ENCODE measurements at regions not wholly inside any gene's neighbourhood (a gene's known extent, or its start where the extent isn't known, plus 50 kb on each side); places are given as distances from the start of the nearest gene placed in this dataset.
"Not testable (repeated sequence)": the region's sequence is repeated elsewhere in the genome, so short reads cannot be mapped to it uniquely, and the experiment has no call there.

DNA sequence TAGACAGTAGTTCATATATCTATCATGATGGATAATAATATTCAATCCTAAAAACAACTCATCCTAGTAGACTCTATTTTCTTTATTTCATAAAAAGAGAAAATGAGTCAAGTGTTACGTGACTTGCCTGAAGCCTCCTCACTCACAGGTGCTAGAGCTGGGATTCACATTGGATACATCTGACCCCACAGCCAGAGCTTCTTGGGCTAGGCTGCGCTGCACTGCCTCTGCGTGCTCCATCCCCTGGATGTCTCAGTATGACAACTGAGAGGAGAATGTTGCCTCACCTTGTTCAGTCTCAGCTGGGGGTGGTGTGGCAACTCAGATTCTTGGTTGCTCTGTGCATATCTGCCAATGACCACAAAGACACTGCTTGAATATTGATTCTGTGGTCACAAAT lies 286.6 kb downstream of the LIG4 start:
- Mint-ChIP-seq H3K27ac (no peak overlapping the region), H3K27me3 (no peaks in the 10 kb centered on the region), H3K4me3 (no peak overlapping the region), H3K4me1 (ENCODE audit: low read depth) (no peaks in the 10 kb centered on the region), H3K36me3 (no peaks in the 10 kb centered on the region), H3K9me3 (no peaks in the 10 kb centered on the region)
- ChIA-PET POLR2A (no interaction called here), CTCF (no interaction called here)
- no peak for DNase-seq
- intact Hi-C loops (cut with micrococcal nuclease), result no loop called here

DNA sequence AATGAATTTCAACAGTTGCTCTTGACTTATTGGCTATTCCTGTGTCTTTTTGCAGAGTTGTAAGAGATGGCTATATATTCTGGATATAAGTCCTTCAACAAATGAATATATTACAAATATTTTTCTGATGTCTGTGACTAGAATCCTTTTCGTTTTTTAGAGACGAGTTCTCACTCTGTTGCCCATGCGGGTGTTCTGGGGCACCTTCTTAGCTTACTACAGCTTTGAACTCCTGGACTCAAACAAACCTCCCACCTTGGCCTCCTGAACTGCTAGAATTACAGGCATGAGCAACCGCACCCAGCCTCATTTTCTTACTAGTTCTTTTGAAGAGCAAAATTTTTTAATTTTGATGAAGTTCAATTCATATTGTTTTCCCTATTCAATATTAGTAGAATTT lies 287.8 kb downstream of the LIG4 start:
- ChIA-PET POLR2A (no interaction called here), CTCF (no interaction called here)
- no peak for DNase-seq
- H3K4me1 Mint-ChIP-seq (ENCODE audit: low read depth), result no peaks in the 10 kb centered on the region
- no peak overlapping the region for H3K4me3 Mint-ChIP-seq
- H3K36me3 Mint-ChIP-seq, result no peaks in the 10 kb centered on the region
- H3K27ac Mint-ChIP-seq, result no peak overlapping the region
- no peaks in the 10 kb centered on the region for H3K9me3 Mint-ChIP-seq
- intact Hi-C loops (cut with micrococcal nuclease), result no loop called here
- H3K27me3 Mint-ChIP-seq, result no peaks in the 10 kb centered on the region

DNA sequence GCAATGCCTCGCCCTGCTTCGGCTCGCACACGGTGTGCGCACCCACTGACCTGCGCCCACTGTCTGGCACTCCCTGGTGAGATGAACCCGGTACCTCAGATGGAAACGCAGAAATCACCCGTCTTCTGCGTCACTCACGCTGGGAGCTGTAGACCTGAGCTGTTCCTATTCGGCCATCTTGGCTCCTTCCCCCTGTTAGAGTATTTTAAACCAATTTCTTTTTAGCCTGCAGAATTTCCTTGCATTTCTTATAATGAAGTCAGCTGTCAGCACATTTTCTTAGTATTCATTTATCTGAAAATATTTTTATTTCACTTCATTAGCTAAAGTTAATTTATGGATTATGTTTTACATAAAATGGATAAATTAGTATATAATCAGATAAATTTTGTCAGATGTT lies 288.8 kb downstream of the LIG4 start:
- DNase-seq; H3K9me3 Mint-ChIP-seq; H3K4me3 Mint-ChIP-seq; CTCF ChIA-PET; H3K27ac Mint-ChIP-seq; POLR2A ChIA-PET; intact Hi-C loops (cut with micrococcal nuclease); H3K4me1 Mint-ChIP-seq (ENCODE audit: low read depth); H3K36me3 Mint-ChIP-seq; H3K27me3 Mint-ChIP-seq: not testable (repeated sequence)

DNA sequence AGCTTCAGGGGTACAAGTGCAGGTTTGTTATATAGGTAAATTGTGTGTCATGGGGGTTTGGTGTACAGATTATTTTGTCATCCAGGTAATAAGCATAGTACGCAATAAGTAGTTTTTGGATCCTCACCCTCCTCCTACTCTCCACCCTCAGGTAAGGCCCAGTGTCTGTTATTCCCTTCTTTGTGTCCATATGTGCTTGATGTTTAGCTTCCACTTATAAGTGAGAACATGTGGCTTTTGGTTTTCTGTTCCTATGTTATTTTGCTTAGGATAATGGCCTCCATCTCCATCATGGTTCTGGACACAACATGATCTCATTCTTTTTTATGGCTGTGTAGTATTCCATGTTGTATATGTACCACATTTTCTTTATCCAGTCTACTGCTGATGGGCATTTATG lies 298.4 kb downstream of the LIG4 start:
- intact Hi-C loops (cut with micrococcal nuclease); CTCF ChIA-PET; H3K27ac Mint-ChIP-seq; H3K4me3 Mint-ChIP-seq; H3K27me3 Mint-ChIP-seq; H3K4me1 Mint-ChIP-seq (ENCODE audit: low read depth); POLR2A ChIA-PET; H3K9me3 Mint-ChIP-seq; DNase-seq; H3K36me3 Mint-ChIP-seq: not testable (repeated sequence)

DNA sequence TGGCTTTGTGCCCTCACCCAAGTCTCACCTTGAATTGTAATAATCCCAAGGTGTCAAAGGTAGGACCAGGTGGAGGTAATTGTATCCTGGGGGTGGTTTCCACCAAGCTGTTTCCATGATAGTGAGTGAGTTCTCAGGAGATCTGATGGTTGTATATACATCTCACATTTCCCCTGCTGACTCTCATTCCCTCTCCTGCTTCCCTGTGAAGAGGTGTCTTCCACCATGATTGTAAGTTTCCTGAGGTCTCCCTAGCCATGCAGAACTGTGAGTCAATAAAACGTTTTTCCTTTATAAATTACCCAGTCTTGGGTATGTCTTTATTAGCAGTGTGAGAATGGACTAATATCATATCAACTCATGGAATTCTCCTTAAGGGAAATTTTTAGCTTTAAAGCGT lies 302.6 kb downstream of the LIG4 start:
- Mint-ChIP-seq H3K4me3 (no peak overlapping the region), H3K36me3 (no peaks in the 10 kb centered on the region), H3K27me3 (no peaks in the 10 kb centered on the region), H3K9me3 (peaks cover 6% of the 10 kb centered on the region), H3K27ac (no peak overlapping the region), H3K4me1 (ENCODE audit: low read depth) (no peaks in the 10 kb centered on the region)
- CTCF ChIA-PET, result no interaction called here
- POLR2A ChIA-PET, result no interaction called here
- DNase-seq, result no peak
- intact Hi-C loops (cut with micrococcal nuclease), result no loop called here

DNA sequence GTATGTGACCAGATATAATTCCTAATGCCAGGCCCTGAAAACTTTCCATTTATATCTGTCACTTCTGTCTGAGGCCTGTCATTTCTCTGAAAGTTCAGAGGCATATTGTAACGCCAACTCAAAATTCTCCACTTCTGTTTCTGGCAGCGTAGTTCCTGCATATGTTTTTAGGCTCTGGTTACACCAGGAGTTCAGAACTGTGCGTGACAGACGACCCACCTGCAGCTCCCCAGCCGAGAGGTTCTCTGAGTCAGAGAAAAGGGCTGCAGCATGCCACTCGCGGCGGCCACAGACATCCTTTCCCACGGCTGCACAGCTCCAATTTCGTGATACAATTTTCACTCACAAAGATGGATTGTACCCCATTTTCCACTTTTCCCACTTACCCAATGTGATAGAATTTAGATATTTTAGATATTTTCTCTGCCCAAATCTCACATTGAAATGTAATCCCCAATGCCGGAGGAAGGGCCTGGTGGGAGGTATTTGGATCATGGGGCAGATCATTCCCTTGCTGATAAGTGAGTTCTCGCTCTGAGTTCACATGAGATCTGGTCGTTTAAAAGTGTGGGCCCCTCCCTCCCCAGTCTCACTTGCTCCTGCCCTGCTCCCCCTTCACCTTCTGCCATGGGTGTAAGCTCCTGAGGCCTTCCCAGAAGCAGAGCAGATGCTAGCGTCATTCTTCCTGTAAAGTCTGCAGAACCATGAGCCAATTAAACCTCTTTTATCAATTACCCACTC lies 308.1 kb downstream of the LIG4 start:
- no peak for DNase-seq
- CTCF ChIA-PET, result no interaction called here
- no peaks in the 10 kb centered on the region for H3K36me3 Mint-ChIP-seq
- H3K27ac Mint-ChIP-seq, result no peak overlapping the region
- no peaks in the 10 kb centered on the region for H3K4me1 Mint-ChIP-seq (ENCODE audit: low read depth)
- intact Hi-C loops (cut with micrococcal nuclease), result no loop called here
- H3K9me3 Mint-ChIP-seq, result no peaks in the 10 kb centered on the region
- H3K4me3 Mint-ChIP-seq, result no peak overlapping the region
- POLR2A ChIA-PET, result no interaction called here
- H3K27me3 Mint-ChIP-seq, result no peaks in the 10 kb centered on the region

DNA sequence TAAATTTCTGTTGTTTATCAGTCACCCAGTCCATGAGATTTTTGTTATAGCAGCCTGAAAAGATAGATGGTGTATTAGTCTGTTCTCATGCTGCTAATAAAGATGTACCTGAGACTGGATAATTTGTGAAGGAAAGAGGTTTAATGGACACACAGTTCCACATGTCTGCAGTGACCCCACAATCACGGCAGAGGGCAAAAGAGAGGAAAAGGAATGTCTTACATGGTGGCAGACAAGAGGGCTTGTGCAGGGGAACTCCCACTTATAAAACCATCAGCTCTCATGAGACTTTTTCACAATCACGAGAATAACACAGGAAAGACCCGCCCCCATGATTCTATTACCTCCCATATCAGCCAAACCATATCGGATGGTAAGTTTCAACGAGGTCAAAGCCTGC lies 309.2 kb downstream of the LIG4 start:
- no peak overlapping the region for H3K4me3 Mint-ChIP-seq
- no peak overlapping the region for H3K27ac Mint-ChIP-seq
- H3K9me3 Mint-ChIP-seq, result no peaks in the 10 kb centered on the region
- no peaks in the 10 kb centered on the region for H3K27me3 Mint-ChIP-seq
- ChIA-PET POLR2A (no interaction called here), CTCF (no interaction called here)
- no peak for DNase-seq
- H3K36me3 Mint-ChIP-seq, result no peaks in the 10 kb centered on the region
- H3K4me1 Mint-ChIP-seq (ENCODE audit: low read depth), result no peaks in the 10 kb centered on the region
- intact Hi-C loops (cut with micrococcal nuclease), result no loop called here

DNA sequence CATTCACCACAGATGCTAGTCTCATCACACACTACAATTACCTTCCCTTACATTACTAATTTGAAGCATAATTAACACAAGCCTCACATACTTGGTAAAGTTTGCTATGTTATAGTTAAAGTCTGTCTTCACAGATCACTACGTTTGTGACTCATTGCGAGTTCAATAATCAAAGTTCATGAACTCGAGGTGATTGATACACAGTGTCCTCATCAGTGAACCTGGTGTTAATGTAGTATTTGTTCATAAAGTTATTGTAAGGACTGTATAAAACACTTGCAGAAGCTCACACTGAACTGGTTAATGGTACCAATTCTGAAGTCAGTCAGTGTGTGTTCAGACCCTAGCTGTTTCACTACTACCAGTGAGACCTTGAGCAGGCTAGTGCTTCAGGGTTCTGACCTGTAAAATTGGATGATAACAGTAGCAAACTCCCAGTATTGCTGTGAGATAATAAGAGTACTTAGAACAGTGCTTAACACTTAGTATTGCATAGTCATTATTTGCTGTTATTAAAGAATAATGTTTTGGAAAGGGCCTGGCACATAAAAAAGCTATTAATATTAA lies 313.3 kb downstream of the LIG4 start:
- intact Hi-C loops (cut with micrococcal nuclease), result no loop called here
- no peak overlapping the region for H3K27ac Mint-ChIP-seq
- CTCF ChIA-PET, result no interaction called here
- H3K36me3 Mint-ChIP-seq, result no peaks in the 10 kb centered on the region
- H3K4me3 Mint-ChIP-seq, result no peak overlapping the region
- H3K9me3 Mint-ChIP-seq, result no peaks in the 10 kb centered on the region
- H3K4me1 Mint-ChIP-seq (ENCODE audit: low read depth), result no peaks in the 10 kb centered on the region
- no peaks in the 10 kb centered on the region for H3K27me3 Mint-ChIP-seq
- DNase-seq, result no peak
- POLR2A ChIA-PET, result no interaction called here

DNA sequence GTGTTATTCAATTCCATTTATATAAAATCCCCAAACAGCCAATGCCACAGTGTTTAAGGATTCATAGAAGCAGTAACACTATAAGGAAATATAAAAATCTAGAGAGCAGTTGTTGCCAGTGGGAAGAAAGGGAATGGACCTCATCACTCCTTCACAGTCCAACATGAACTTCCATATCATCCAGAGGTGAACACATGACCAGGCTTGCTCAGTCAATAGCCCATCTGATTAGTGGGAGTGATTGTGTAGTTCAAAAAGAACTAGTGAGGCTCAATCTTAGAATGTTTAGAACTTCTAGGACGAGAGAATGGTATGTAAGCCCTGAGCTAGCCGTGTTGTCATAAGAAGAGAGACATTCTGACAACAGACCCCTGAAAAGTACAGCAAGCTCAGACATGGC lies 314.1 kb downstream of the LIG4 start:
- no peak overlapping the region for H3K27ac Mint-ChIP-seq
- H3K4me3 Mint-ChIP-seq, result no peak overlapping the region
- ChIA-PET CTCF (no interaction called here), POLR2A (no interaction called here)
- H3K36me3 Mint-ChIP-seq, result no peaks in the 10 kb centered on the region
- intact Hi-C loops (cut with micrococcal nuclease), result no loop called here
- no peak for DNase-seq
- H3K9me3 Mint-ChIP-seq, result no peaks in the 10 kb centered on the region
- H3K4me1 Mint-ChIP-seq (ENCODE audit: low read depth), result no peaks in the 10 kb centered on the region
- H3K27me3 Mint-ChIP-seq, result no peaks in the 10 kb centered on the region

DNA sequence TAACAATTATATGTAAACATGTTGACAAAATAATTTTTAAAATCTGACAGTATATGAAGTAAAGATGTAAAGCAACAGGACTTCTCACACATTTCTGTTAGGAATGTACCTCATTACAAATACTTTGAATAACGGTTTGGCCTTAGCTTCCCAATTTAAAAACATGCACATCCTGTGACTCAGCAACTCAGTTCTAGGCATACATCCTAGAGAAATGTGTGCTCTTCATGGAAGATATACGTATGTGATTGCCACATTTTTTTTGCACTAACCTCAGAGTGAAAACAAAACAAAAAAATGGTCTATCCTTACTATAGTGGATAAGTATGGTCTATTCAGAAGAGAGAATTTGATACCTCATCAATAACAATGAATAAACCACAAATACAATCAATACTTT lies 314.6 kb downstream of the LIG4 start:
- no peaks in the 10 kb centered on the region for H3K27me3 Mint-ChIP-seq
- H3K4me3 Mint-ChIP-seq, result no peak overlapping the region
- no peak overlapping the region for H3K27ac Mint-ChIP-seq
- no peak for DNase-seq
- ChIA-PET CTCF (no interaction called here), POLR2A (no interaction called here)
- H3K9me3 Mint-ChIP-seq, result no peaks in the 10 kb centered on the region
- H3K36me3 Mint-ChIP-seq, result no peaks in the 10 kb centered on the region
- intact Hi-C loops (cut with micrococcal nuclease), result no loop called here
- no peaks in the 10 kb centered on the region for H3K4me1 Mint-ChIP-seq (ENCODE audit: low read depth)

DNA sequence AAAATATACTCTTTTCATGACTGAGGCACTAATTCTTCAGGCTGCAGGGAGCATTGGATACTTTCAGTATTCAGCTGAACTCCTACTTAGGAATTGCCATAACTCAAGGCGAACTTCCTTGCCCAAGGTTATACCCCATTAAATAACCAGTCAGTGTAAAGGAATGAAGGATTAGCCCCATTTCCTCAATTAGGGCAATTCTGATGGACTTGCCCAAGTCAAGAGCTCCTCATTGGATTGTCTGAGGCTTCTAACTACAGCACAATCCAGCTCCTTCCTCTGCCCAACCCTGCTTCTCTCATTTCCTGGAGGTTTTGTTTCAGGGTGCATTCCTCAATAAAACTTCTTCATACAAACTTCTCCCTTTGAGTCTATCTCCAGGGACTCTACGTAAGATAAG lies 329.2 kb downstream of the LIG4 start:
- Mint-ChIP-seq H3K9me3 (no peaks in the 10 kb centered on the region), H3K4me1 (ENCODE audit: low read depth) (no peaks in the 10 kb centered on the region), H3K36me3 (no peaks in the 10 kb centered on the region), H3K27me3 (no peaks in the 10 kb centered on the region), H3K4me3 (no peak overlapping the region), H3K27ac (no peak overlapping the region)
- CTCF ChIA-PET, result no interaction called here
- POLR2A ChIA-PET, result no interaction called here
- no peak for DNase-seq
- intact Hi-C loops (cut with micrococcal nuclease), result no loop called here

DNA sequence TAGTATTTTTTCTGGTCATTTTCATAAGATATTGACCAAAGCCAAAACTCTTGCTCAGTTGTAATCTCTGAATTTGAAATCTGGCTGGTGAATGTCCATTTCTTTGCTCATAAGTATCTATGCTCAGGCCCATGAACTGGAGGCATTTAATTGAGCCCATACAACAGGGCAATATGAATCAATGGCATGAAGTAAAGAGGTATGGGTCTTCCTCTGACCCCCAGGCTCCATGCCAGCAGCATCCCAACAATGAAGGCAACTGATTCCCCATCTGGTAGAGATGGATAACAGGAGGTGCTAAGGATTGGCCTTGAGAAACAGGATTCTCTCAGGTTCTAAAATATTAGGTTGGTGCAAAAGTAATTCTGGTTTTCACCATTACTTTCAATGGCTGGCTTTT lies 330.8 kb downstream of the LIG4 start:
- no peaks in the 10 kb centered on the region for H3K4me1 Mint-ChIP-seq (ENCODE audit: low read depth)
- ChIA-PET CTCF (no interaction called here), POLR2A (no interaction called here)
- H3K36me3 Mint-ChIP-seq, result no peaks in the 10 kb centered on the region
- peaks cover 3% of the 10 kb centered on the region for H3K9me3 Mint-ChIP-seq
- H3K27me3 Mint-ChIP-seq, result no peaks in the 10 kb centered on the region
- no peak overlapping the region for H3K4me3 Mint-ChIP-seq
- intact Hi-C loops (cut with micrococcal nuclease), result no loop called here
- no peak for DNase-seq
- H3K27ac Mint-ChIP-seq, result no peak overlapping the region

DNA sequence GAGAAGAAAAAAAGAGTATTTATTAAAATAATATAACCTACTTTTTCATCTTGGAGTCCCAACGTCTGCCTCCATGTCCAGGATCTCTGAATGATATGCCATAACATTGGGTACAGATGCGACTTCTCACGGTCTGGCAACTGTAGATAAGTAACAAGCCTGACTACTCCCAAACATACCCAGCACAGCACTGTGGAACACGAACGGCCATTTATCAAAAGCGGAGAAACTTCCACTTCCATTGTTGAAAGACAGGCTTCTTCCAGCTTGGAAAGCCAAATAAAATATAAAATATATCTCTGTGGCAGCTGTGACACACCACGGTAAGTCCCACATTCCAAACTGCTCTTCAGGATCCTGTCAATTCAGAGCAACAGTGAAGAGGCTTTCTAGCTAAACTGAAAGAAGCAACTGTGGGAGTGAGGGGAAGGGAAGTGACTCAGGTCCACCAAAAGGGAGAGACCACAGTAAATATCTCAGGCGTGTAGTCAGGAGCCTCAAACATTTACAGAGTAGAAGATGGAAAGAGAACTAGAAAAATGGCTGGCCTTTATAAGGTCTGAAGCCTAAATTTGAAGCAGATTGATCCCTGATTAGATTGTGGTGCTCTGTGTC lies 331.7 kb downstream of the LIG4 start:
- intact Hi-C loops (cut with micrococcal nuclease), result no loop called here
- CTCF ChIA-PET, result no interaction called here
- peaks cover 8% of the 10 kb centered on the region for H3K9me3 Mint-ChIP-seq
- DNase-seq, result no peak
- H3K36me3 Mint-ChIP-seq, result no peaks in the 10 kb centered on the region
- H3K4me3 Mint-ChIP-seq, result no peak overlapping the region
- no peak overlapping the region for H3K27ac Mint-ChIP-seq
- POLR2A ChIA-PET, result no interaction called here
- no peaks in the 10 kb centered on the region for H3K27me3 Mint-ChIP-seq
- H3K4me1 Mint-ChIP-seq (ENCODE audit: low read depth), result no peaks in the 10 kb centered on the region

Measured in activated CD4-positive, alpha-beta memory T cell treated with anti-CD3 and anti-CD28 coated beads for 36 hours (primary cell).